Breast epithelium (tissue), 3 donors: ENCODE measurements at regions not wholly inside any gene's neighbourhood (a gene's known extent, or its start where the extent isn't known, plus 50 kb on each side); places are given as distances from the start of the nearest gene placed in this dataset.

Source experiments
- POLR2A ChIP-seq: fragments of 450-650 bp; IDR thresholded peaks from one replicate; pipeline ENCODE4 v1.6.1; 2016; ENCODE audit warnings: antibody characterized with exemption, mild to moderate bottlenecking, moderate library complexity
- POLR2AphosphoS5 ChIP-seq, 3 donors: sonication (generic); formaldehyde crosslinking; IDR thresholded peaks; one replicate each; pipeline ENCODE4 v1.6.1; 2017; ENCODE audit warnings: antibody characterized with exemption in 3 of 3
- TF ChIP-seq, protein P1 (sequence below), 3 donors: fragments of 450-650 bp; IDR thresholded peaks; one replicate each; pipeline ENCODE4 v1.5.1; 2016 to 2017; ENCODE audit warnings: antibody characterized with exemption in 3 of 3, mild to moderate bottlenecking in 3 of 3, moderate library complexity in 3 of 3

DNA sequence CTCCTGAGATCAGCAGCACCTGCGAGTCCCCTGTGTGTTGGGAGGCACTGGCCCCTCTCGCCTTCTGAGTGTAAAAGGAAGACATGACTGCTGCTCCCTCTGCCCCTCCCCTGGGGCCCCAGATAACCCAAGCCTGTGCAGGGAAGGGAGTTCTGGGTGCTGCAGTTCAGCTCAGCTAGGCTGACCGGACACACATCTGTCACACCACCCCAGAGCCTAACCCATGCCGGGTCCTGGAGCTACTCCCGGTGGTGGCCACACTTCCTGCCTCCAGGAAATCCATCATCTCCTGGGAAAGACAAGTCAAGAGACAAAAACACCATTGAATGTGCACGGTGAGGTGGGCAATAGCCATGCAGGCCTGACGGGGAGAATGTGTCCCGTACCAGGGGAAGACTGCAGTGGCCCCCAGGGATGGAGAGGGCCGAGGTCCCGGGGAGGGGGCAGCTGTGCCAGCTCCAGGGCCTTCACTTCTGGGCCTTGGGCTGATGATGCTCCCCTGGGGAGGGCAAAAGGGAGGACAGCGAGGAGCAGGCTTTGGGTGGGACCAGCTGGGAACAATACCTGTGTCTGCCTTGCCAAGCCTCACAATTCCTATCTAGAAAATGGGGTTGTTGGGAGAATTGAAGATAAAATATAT is 210.6 kb downstream of the TFCP2L1 start:
- TF ChIP-seq POLR2AphosphoS5 (IDR thresholded peaks at IDR 0.05) (no peak), POLR2A (no peak)
- TF ChIP-seq, protein P1, sequence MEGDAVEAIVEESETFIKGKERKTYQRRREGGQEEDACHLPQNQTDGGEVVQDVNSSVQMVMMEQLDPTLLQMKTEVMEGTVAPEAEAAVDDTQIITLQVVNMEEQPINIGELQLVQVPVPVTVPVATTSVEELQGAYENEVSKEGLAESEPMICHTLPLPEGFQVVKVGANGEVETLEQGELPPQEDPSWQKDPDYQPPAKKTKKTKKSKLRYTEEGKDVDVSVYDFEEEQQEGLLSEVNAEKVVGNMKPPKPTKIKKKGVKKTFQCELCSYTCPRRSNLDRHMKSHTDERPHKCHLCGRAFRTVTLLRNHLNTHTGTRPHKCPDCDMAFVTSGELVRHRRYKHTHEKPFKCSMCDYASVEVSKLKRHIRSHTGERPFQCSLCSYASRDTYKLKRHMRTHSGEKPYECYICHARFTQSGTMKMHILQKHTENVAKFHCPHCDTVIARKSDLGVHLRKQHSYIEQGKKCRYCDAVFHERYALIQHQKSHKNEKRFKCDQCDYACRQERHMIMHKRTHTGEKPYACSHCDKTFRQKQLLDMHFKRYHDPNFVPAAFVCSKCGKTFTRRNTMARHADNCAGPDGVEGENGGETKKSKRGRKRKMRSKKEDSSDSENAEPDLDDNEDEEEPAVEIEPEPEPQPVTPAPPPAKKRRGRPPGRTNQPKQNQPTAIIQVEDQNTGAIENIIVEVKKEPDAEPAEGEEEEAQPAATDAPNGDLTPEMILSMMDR (IDR thresholded peaks at IDR 0.05): no peak
